ENCODE measurements at regions not wholly inside any gene's neighbourhood (a gene's known extent, or its start where the extent isn't known, plus 50 kb on each side); places are given as distances from the start of the nearest gene placed in this dataset.
A peak's percentile ranks its signal among the peaks of the same experiment; 100 is the strongest.

- DNase-seq, result no peak
These were observed 292.6 kb upstream of the CAND1 start for GRCh38 chr12:66976526-66976925.

GRCh38 chr12:66978802-66979201, 290.4 kb upstream of the CAND1 start:
- DNase-seq, result no peak

DNA sequence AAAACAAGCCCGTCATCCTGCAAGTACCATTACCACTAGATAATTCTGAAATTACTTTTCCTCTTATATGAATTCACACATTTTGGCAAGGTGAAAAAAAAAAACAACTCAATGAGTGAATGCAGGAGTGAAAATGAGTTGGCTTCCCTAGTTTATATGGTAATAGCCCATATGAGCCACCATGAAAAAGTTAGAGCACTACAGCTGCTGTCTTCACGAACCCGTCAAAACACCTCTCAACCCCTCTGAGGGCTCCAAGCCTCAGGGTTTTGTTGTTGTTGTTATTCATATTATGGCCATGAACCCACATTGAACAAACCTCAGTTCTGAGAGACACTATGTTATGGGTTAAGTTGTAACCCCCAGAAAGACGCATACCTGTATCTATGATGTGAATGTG, 289.9 kb upstream of the CAND1 start:
- no peak for DNase-seq

- DNase-seq, result no peak
These were observed 285.1 kb upstream of the CAND1 start for GRCh38 chr12:66984077-66984476.

DNA sequence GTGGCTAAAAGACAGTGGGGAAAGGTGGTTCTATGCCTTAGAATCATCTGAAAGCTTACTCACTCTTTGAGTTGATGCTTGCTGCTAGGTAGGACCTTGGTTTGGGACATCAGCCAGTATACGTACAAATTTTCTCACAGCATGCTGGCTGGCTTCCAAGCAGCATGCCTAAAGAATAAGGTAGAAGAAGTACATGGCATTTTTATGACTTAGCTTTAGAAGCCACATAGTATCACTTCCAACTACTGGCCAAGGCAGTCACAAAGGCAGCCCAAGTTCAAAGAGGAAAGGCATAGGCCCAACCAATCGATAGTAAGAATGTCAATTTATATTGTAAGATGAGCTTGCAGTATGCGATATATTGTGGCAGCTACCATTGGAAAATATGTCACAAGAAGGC, 284.2 kb upstream of the CAND1 start:
- DNase-seq, result no peak

- DNase-seq, result no peak
These were observed 270.0 kb upstream of the CAND1 start for GRCh38 chr12:66999141-66999540.

- DNase-seq, result no peak
These were observed 267.9 kb upstream of the CAND1 start for GRCh38 chr12:67001251-67001650.

DNA sequence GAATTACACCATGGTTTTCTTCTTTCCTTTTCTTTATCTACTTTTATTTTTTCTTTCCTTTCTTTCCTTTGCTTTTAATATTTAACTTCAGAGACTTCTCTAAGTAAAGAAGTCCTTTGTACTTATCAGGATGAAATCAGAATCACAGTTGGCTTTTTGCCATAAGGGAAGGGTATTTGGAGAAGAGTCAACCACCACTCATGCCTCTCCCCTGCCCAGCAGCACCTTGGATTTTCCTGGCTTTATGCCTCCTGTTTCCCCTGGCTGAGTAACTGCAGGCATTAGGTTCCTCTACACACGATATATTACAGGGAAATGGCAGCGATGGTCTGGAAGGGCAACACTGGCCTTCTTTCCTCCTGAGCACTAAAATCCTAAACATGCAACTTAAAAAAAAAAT, 266.4 kb upstream of the CAND1 start:
- no peak for DNase-seq

- DNase-seq, result no peak
These were observed 262.5 kb upstream of the CAND1 start for GRCh38 chr12:67006610-67007009.

DNA sequence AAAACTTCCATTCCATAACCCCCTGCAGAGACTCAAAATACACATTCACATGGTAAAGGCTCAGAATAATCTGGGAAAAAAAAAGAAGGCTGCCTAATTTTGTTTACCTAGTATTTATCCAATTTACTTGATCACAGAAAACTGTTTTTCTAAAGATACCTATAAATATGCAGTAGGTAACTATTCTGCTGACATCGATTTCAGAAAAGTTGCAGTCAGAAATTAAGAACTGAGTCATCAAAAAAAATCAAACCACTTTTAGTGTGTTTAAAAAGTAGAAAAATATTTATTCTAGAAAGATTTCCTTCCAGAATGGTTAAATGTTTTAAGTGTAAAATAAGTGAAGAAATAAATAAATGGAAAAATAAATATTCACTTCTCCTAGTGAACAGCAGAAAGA, 254.5 kb upstream of the CAND1 start:
- DNase-seq, result no peak

GRCh38 chr12:67018105-67018504, 251.1 kb upstream of the CAND1 start:
- no peak for DNase-seq

- no peak for DNase-seq
These were observed 250.1 kb upstream of the CAND1 start for GRCh38 chr12:67019070-67019469.

GRCh38 chr12:67025543-67026114, 243.5 kb upstream of the CAND1 start:
- peak; percentile 80 for DNase-seq

- no peak for DNase-seq
These were observed 242.5 kb upstream of the CAND1 start for GRCh38 chr12:67026487-67027246.

DNA sequence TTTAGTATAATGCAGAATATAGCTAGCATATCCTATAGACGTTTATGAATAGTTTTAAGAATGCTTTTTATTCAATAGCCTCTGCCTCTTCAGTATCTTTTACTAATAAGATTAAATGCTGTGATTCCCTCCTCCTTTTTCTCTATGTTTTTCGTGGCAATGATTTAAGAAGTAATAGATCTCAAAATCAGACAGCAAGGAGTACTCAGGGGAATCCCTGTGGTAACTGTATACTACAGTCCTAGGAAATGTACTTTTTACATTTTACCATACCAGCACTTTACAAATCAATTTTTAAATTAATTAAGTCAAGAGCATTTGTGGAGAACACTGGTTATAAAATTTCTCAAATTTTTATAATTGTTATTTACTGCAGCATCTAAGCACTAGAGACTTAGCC, 240.6 kb upstream of the CAND1 start:
- DNase-seq, result no peak

GRCh38 chr12:67034110-67034879, 234.9 kb upstream of the CAND1 start:
- DNase-seq, result no peak

DNA sequence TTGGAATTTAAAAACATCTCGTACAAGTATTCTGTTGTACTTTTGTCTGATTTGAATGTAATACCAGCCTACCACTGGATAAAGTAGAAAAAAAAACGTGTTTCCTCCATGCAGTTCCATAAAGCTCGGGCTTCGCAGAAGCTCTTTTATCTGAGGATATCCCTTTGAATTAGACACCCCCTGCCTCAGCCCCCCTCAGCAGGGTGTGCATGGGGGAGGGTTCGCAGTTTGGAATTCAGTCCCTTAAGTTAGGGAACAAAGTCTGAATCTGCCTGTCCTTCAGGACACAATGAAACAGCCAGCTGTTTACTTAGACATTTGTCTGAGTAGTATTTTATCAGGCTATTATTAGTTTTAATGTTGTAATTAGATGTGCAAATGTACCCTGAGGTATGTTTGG, 234.0 kb upstream of the CAND1 start:
- no peak for DNase-seq

GRCh38 chr12:67038486-67038885, 230.7 kb upstream of the CAND1 start:
- DNase-seq, result no peak

- DNase-seq, result no peak
These were observed 228.9 kb upstream of the CAND1 start for GRCh38 chr12:67039995-67040860.

GRCh38 chr12:67040861-67041137, 228.4 kb upstream of the CAND1 start:
- DNase-seq, result no peak

GRCh38 chr12:67042697-67043131, 226.4 kb upstream of the CAND1 start:
- no peak for DNase-seq

- DNase-seq, result no peak
These were observed 225.4 kb upstream of the CAND1 start for GRCh38 chr12:67043771-67044170.

DNA sequence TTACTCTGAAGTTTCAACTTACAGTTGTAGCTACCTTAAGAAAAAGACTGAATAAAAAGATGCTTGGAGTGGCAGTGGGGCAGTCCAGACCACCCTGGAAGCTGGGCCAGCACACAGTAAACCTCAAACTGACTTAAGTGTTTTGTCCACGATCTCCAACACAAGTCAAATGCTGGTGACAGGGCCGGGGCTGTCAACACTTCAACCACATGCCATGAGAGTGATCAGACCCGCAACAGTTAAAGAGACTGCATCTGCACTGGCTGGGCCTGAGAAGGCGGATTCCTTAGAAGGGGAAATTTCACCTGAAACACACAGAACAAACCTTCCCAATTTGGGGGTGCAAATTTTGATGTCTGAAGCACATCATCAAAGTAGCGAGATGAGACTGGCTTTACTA, 223.5 kb upstream of the CAND1 start:
- DNase-seq, result no peak
